Right kidney (tissue), 1 donor: ENCODE measurements at regions not wholly inside any gene's neighbourhood (a gene's known extent, or its start where the extent isn't known, plus 50 kb on each side); places are given as distances from the start of the nearest gene placed in this dataset.
"Not testable (repeated sequence)": the region's sequence is repeated elsewhere in the genome, so short reads cannot be mapped to it uniquely, and the experiment has no call there.

ENCODE experiments used
- DNase-seq: peaks from one replicate; pipeline ENCODE4 v3.0.0-alpha.2; 2016

DNA sequence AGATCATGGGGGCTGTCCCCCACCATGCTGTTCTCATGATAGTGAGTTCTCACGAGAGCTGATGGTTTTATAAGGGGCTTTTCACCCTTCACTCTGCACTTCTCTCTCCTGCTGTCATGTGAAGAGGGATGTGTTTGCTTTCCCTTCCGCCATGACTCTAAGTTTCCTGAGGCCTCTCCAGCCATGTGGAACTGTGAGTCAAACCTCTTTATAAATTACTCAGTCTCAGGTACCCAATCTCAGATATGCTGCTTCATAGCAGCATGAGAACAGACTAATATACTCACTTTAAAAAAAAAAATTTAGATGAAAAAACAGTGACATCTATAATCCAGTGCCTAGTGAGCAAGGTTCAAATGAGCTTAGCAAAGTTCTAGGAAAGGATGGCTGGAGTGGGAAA is 135.1 kb upstream of the RAB4A start:
- no peak for DNase-seq

DNA sequence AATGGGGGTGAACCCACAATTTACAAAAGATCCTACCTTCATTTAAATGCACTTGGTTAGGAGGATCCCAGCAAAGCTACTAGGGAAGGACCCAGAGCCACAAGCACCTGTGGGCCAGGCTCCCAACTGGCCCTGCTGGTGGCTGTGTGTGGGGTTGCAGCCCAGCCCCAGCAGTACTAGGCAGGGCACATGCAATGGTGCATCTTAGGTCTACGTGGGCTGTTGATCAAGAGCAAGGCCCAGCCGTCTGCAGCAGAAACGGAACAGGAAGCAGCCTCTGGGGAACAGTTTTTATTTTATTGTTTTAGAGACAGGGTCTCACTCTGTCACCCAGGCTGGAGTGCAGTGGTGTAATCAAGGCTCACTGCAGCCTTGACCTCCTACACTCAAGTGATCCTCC is 134.1 kb upstream of the RAB4A start:
- no peak for DNase-seq

DNA sequence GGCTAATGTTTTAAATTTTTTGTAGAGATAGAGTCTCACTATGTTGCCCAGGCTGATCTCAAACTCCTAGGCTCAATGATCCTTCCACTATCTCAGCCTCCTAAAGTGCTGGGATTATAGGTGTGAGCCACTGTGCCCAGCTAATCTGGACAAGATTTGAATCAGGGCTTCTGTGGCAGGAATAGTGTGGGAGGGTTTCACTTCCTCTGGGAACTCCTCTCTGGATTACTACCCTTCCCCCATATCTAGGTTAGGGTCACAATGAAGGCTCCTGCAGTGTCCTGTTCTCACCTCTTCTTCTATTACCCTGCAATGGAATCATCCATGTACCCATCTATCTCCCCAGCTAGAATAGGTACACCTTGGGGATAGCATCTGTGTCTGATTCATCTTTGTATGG is 133.6 kb upstream of the RAB4A start:
- no peak for DNase-seq

GRCh38 chr1:229138058-229138457 is 132.9 kb upstream of the RAB4A start:
- no peak for DNase-seq

GRCh38 chr1:229139331-229140118 is 131.4 kb upstream of the RAB4A start:
- no peak for DNase-seq

- no peak for DNase-seq
Observed at GRCh38 chr1:229140119-229140396, 130.9 kb upstream of the RAB4A start.

DNA sequence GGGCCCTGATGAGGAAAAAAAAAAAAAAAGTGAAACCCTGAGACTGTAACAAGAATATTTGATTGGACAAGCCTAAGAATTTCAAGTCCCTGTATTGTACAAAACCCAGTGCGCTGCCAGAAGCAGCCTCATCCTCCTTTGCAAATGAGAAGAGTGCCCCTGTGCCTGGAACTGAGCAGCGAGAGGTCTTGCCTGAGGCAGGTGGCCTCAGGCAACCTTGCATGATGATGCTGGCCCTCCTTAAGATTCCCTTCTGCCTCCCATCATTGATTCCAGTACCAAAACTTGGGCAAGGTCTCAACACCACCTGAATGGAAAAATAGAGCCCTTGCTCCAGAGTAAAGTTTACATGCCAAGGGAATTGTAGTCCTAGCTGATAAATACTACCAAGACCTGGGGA is 129.6 kb upstream of the RAB4A start:
- DNase-seq = no peak

- no peak for DNase-seq
Observed at GRCh38 chr1:229141689-229142377, 129.1 kb upstream of the RAB4A start.

DNA sequence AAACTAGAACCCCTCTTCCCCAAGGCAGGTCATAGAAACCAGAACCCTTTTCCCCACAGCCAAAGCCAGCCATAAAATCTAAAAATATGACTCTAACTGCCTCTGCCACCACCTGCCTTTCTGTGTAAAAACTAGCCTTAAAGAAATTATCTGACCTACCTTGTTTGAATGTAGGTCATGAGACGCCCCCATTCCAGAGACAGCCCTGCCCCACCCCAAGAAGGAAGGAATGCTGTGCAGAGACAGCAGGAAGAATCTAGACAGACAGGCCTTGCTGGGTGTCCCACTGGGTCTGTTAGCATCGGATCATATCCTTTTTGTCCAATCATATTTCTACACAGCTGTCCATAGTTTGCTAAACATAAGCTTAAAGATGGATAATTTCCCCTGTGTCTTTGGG is 128.4 kb upstream of the RAB4A start:
- DNase-seq = no peak

DNA sequence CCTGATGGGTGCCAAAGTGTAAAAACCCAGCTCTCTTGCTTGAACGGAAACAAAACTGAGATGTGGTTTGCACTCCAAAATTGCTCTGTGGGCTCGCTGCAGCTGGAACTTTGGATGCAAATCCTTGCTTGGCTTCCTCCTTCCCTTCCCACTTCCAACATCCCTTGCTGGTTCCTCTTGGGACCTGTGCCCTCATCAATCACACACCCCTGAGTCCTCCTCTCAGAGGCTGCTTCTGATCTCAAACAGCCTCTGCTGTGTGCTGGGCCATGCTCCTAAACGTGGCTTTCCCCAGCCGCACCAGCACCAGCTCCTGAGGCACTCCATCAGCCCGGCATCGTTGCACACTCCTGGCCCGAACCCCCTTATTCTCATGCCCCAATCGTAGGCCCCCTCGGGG is 124.3 kb upstream of the RAB4A start:
- DNase-seq = no peak

- DNase-seq = peak; percentile 49
Observed at GRCh38 chr1:229147072-229147471, 123.8 kb upstream of the RAB4A start.

- DNase-seq = peak; percentile 64
Observed at GRCh38 chr1:229148041-229148671, 122.8 kb upstream of the RAB4A start.

DNA sequence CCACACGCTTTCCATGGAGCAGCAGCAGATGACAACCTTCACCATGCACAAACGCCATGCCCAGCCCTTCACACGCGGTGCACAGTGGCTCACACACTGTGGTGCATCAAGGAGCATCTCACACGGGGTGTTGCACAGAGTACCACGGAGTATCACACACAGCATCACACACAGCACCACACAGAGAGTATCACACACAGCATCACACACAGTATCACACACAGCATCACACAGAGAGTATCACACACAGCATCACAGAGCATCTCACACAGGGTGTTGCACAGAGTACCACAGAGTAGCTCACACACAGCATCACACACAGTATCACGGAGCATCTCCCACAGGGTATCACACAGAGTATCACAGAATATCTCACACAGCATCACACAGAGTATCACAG is 122.2 kb upstream of the RAB4A start:
- no peak for DNase-seq

- DNase-seq = no peak
Observed at GRCh38 chr1:229149435-229149834, 121.5 kb upstream of the RAB4A start.

- no peak for DNase-seq
Observed at GRCh38 chr1:229150518-229150917, 120.4 kb upstream of the RAB4A start.

GRCh38 chr1:229151412-229151811 is 119.5 kb upstream of the RAB4A start:
- DNase-seq = not testable (repeated sequence)

GRCh38 chr1:229152311-229152710 is 118.6 kb upstream of the RAB4A start:
- no peak for DNase-seq

- DNase-seq = no peak
Observed at GRCh38 chr1:229153955-229154548, 116.9 kb upstream of the RAB4A start.

DNA sequence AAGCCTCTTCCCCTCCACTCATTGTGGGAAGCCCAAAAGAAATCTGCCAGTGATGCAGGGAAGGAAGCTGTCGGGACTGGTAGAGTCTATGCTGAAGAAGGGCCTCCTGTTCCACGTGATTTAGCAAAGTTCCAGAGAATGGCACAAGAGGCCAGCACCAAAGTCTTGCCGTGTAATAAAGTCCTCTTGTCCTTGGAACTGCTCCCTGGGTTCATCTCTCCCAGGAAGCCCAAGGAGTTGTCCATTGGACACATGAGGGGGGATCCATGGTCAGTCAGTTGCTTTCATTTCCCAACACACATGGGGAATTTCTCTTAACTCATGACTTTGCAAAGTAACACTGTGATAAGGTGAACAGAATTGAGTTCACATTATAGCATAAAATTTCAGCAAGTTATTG is 116.1 kb upstream of the RAB4A start:
- no peak for DNase-seq

- DNase-seq = no peak
Observed at GRCh38 chr1:229155472-229155871, 115.4 kb upstream of the RAB4A start.

GRCh38 chr1:229156872-229157271 is 114.0 kb upstream of the RAB4A start:
- no peak for DNase-seq

DNA sequence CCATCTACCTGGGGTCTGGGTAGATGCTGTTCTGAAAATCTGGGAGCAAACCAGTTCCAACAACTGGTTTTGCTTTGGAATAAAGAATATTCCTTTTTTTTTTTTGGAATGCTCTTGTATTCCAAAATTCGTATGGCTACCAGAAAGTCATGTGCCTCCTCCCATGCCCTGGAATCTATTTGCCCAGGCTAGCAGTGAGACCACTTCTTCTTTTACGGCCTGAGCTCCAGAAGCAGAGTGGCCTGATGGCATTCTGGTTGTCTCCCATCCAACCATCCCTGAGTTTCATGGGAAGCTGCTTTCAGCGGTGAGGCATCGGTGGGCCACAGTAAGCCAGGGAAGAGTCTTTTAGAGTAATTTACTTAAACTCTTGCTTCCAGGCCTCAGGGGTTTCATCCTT is 113.4 kb upstream of the RAB4A start:
- DNase-seq = no peak

DNA sequence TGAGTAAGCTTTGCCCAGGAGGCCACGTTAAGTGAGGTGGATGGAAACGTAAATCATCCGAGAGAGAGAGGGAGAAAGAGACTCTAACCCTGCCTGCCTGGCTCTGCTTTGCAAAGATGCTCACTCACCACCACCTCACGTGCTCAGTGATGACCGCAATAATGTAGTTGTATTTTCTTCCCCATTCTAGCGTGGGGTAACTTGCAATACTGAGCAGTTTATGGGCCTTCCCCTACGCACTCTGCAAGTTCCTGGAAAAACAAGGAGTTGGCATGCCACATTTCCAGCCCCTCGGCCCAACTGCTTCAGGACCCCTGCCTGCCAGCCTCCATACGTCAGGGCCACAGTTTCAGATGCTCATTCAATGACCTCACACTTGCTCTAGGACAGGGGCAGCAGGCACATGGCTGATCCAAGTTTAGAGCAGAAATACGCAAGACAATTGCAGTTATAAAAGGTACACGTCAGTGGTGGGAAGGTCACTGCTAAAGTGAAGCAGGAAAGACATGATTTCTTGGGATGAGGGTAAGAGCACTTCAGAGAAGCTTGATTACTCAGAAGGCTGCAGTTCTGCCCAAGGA is 112.5 kb upstream of the RAB4A start:
- no peak for DNase-seq
